ENCODE measurements at regions not wholly inside any gene's neighbourhood (a gene's known extent, or its start where the extent isn't known, plus 50 kb on each side); places are given as distances from the start of the nearest gene placed in this dataset.

DNA sequence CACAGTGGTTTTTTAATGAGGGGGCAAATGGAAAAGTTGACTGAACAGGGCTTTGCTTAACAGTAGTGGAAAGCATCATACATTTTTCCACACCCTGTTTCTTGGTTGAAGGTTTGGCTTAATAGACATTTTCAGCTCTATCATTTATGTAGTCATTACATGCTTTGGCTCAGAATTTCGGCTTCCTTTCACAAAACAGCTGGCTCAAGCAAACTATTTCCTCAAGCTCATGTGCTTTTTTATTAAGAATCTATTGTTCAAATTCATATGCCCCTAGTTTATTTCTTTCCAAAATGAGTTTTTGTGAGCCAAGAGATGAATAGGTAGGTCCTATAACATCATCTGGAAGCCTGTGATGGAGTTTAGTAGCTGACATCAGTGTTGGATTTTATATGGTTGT, 113.8 kb downstream of the SLITRK6 start:
- H3K27ac ChIP-seq (ENCODE audit: low read depth in 1 of 2, low read length in 1 of 2) = no peak overlapping the region
- H3K36me3 ChIP-seq (ENCODE audit: control insufficient read depth in 4 of 4, insufficient read depth in 4 of 4, low read length in 4 of 4) = no peaks in the 10 kb centered on the region
- no peaks in the 10 kb centered on the region for H3K9me3 ChIP-seq (ENCODE audit: control insufficient read depth in 4 of 4, insufficient read depth in 3 of 4, low read length in 3 of 4)
- WGBS, 2 donors = 80 to 83% methylated on average over 1 of the region's 1 CpG
- DNase-seq = no peak
- no peaks in the 10 kb centered on the region for H3K4me1 ChIP-seq (ENCODE audit: control insufficient read depth in 5 of 5, insufficient read depth in 5 of 5, low read length in 5 of 5)
- no peak overlapping the region for H3K4me3 ChIP-seq
- no peaks in the 10 kb centered on the region for H3K27me3 ChIP-seq (ENCODE audit: control insufficient read depth in 3 of 3, insufficient read depth in 3 of 3, low read length in 2 of 3)
- no peak for TF ChIP-seq CTCF (IDR thresholded peaks at IDR 0.05; ENCODE audit: control extremely low read depth, extremely low read depth)
- H3K9ac ChIP-seq (ENCODE audit: insufficient read depth in 1 of 2, low read length in 2 of 2) = no peak overlapping the region
- ATAC-seq (ENCODE audit: insufficient read depth, low FRiP score) = no peak

GRCh38 chr13:85675151-85675907, 123.9 kb downstream of the SLITRK6 start:
- H3K9me3 ChIP-seq (ENCODE audit: control insufficient read depth in 4 of 4, insufficient read depth in 3 of 4, low read length in 3 of 4) = peaks cover 0 to 8% (median 4%) of the 10 kb centered on the region in 4 donors
- WGBS, 2 donors = 77 to 79% methylated on average over 8 of the region's 8 CpGs
- H3K27ac ChIP-seq (ENCODE audit: low read depth in 1 of 2, low read length in 1 of 2) = no peak overlapping the region
- ATAC-seq (ENCODE audit: insufficient read depth, low FRiP score) (no peak), DNase-seq (no peak)
- no peaks in the 10 kb centered on the region for H3K4me1 ChIP-seq (ENCODE audit: control insufficient read depth in 5 of 5, insufficient read depth in 5 of 5, low read length in 5 of 5)
- TF ChIP-seq CTCF (IDR thresholded peaks at IDR 0.05; ENCODE audit: control extremely low read depth, extremely low read depth) = no peak
- no peak overlapping the region for H3K9ac ChIP-seq (ENCODE audit: insufficient read depth in 1 of 2, low read length in 2 of 2)
- no peaks in the 10 kb centered on the region for H3K27me3 ChIP-seq (ENCODE audit: control insufficient read depth in 3 of 3, insufficient read depth in 3 of 3, low read length in 2 of 3)
- H3K4me3 ChIP-seq = no peak overlapping the region
- no peaks in the 10 kb centered on the region for H3K36me3 ChIP-seq (ENCODE audit: control insufficient read depth in 4 of 4, insufficient read depth in 4 of 4, low read length in 4 of 4)

DNA sequence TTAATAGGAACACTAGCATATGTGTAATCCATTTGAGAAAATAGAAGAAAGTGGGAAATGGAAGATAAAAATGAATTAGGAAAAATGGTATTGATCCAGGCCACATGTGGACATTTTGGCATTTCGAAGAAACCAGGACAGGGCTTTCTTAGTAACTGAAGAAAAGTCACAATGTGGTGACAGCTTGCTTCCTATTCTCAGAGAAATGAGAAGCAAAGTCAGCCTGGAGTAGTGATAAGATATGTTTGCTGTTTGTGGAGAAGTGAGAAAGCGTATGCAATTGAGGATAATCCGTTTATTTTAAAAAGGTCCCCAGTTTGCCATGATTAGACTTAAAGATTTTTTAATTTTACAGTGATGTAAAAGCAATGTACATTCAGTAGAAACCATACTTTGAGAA, 127.9 kb downstream of the SLITRK6 start:
- H3K27me3 ChIP-seq (ENCODE audit: control insufficient read depth in 3 of 3, insufficient read depth in 3 of 3, low read length in 2 of 3) = no peaks in the 10 kb centered on the region
- 83 to 89% methylated on average over 3 of the region's 3 CpGs for WGBS, 2 donors
- H3K4me1 ChIP-seq (ENCODE audit: control insufficient read depth in 5 of 5, insufficient read depth in 5 of 5, low read length in 5 of 5) = no peaks in the 10 kb centered on the region
- no peak overlapping the region for H3K27ac ChIP-seq (ENCODE audit: low read depth in 1 of 2, low read length in 1 of 2)
- no peak for ATAC-seq (ENCODE audit: insufficient read depth, low FRiP score)
- no peak for TF ChIP-seq CTCF (IDR thresholded peaks at IDR 0.05; ENCODE audit: control extremely low read depth, extremely low read depth)
- no peak overlapping the region for H3K4me3 ChIP-seq
- no peak overlapping the region for H3K9ac ChIP-seq (ENCODE audit: insufficient read depth in 1 of 2, low read length in 2 of 2)
- H3K9me3 ChIP-seq (ENCODE audit: control insufficient read depth in 4 of 4, insufficient read depth in 3 of 4, low read length in 3 of 4) = peaks cover 0 to 4% (median 3%) of the 10 kb centered on the region in 4 donors
- no peaks in the 10 kb centered on the region for H3K36me3 ChIP-seq (ENCODE audit: control insufficient read depth in 4 of 4, insufficient read depth in 4 of 4, low read length in 4 of 4)
- DNase-seq = no peak

- DNase-seq (no peak), ATAC-seq (ENCODE audit: insufficient read depth, low FRiP score) (no peak)
- H3K9ac ChIP-seq (ENCODE audit: insufficient read depth in 1 of 2, low read length in 2 of 2) = no peak overlapping the region
These were observed 132.9 kb downstream of the SLITRK6 start for GRCh38 chr13:85666356-85666755.

More at GRCh38 chr13:85666356-85666755, 132.9 kb downstream of the SLITRK6 start:
- Histone ChIP-seq H3K27me3 (ENCODE audit: control insufficient read depth in 3 of 3, insufficient read depth in 3 of 3, low read length in 2 of 3) (no peaks in the 10 kb centered on the region), H3K36me3 (ENCODE audit: control insufficient read depth in 4 of 4, insufficient read depth in 4 of 4, low read length in 4 of 4) (no peaks in the 10 kb centered on the region), H3K4me3 (no peak overlapping the region), H3K4me1 (ENCODE audit: control insufficient read depth in 5 of 5, insufficient read depth in 5 of 5, low read length in 5 of 5) (peaks cover 0 to 14% (median 3%) of the 10 kb centered on the region in 5 donors), H3K9me3 (ENCODE audit: control insufficient read depth in 4 of 4, insufficient read depth in 3 of 4, low read length in 3 of 4) (no peaks in the 10 kb centered on the region), H3K27ac (ENCODE audit: low read depth in 1 of 2, low read length in 1 of 2) (no peak overlapping the region)
- no peak for TF ChIP-seq CTCF (IDR thresholded peaks at IDR 0.05; ENCODE audit: control extremely low read depth, extremely low read depth)
- whole genome bisulfite sequencing, 2 donors = 33 to 67% methylated on average over 3 of the region's 3 CpGs

Data from lung (tissue), 11 donors.